ENCODE measurements at regions not wholly inside any gene's neighbourhood (a gene's known extent, or its start where the extent isn't known, plus 50 kb on each side); places are given as distances from the start of the nearest gene placed in this dataset.

DNA sequence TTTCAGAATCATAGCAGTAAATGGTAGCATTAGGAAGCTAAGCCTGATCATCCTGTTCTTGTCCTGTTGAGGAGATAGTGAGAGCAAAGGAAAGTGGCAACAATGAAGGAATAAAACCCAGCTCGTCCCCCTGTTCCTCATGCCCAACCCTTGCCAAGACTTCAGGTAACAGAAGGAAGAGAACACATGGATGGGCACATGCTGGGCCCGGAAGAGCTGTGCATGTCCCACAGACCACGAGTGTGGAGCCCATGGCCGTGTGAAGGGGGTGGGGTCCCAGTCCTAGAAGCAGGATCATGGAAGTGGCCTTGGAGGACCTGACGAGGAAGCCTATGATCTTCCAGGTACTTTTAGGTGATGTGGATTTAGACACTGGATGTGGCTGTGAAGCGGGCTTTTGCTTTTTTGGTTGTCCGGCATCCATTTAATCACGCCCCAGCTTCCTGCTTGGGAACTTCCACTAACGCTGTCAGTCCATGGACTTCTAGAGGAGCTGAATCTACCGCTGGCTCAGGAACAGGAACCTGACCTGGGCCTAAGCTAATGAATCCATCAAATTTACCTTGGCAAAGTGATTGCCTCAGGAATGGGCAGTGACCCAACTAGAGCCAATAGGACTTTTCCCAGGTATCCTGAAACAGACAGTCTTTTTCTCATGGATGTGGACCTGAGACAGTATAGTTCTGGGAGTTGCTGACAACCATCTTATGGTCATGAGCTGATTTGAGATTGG is 79.3 kb upstream of the ARMC2 start:
- ATAC-seq, result no peak
- intact Hi-C loops (cut with micrococcal nuclease), result no loop called here
- DNase-seq, result no peak

- no peak for ATAC-seq
- no peak for DNase-seq
- intact Hi-C loops (cut with micrococcal nuclease), result no loop called here
Observed at GRCh38 chr6:108771421-108771820, 76.8 kb upstream of the ARMC2 start.

DNA sequence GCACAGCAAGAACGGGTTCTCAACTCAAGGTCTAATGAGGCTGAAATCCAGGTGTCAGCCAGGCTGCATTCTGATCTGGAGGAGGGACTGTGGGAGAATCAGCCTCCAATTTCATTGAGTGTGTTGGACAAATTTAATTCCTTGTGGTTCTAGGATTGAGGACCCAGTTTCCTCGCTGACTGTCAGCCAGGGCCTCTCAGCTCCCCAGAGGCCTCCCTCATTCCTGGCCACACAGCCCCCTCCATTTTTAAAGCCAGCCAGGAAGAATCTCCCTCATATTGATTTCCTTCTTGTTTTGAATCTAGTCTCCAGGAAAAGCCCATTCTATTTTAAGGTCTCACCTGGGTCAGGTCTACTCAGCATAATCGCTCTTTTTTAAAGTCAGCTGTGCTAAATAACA is 73.7 kb upstream of the ARMC2 start:
- ATAC-seq, result no peak
- intact Hi-C loops (cut with micrococcal nuclease), result no loop called here

GRCh38 chr6:108777536-108777935 is 70.7 kb upstream of the ARMC2 start:
- ATAC-seq (no peak), DNase-seq (no peak)
- intact Hi-C loops (cut with micrococcal nuclease), result no loop called here

More for the DNA sequence above, 73.7 kb upstream of the ARMC2 start:
- DNase-seq, result no peak

- ATAC-seq (no peak), DNase-seq (no peak)
- intact Hi-C loops (cut with micrococcal nuclease), result no loop called here
Observed at GRCh38 chr6:108778421-108779186, 69.6 kb upstream of the ARMC2 start.

DNA sequence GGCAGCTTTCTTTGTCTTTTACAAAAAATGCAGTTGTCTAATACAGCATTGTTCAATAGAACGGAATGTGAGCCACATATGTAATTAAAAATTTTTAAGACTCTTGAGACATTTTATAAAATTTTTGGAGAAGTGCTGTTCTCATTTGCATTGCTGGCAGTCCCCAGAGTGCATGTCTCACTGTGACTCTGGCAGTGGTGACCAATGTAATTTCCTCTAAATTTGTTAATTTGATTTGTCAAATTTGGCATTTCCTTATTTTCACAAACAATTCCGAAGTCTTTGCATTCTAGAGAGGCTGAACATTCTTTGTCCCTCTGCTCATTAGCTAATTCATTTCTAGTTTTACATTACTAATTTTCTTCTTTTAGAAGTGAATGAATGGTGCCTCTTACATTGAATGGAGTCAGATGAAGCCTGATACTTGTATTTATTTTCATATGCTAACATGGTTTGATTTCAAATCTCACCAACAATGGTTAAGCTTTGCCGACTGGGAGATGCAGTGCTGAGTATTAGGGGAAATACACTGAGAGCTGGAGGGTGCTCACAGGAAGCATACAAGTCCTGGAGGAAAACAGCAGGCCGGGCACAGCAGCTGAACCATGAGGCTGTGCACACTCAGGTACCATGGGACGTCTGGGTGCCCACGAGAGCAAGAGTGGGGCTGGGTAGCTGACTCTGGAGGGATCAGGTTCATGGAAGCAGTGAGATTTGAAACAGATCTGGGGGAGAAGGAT is 68.5 kb upstream of the ARMC2 start:
- intact Hi-C loops (cut with micrococcal nuclease), result loop anchor here (5.0 kb wide), 1 partner anchor 222 kb away; no protein-coding TSS in a partner anchor
- no peak for DNase-seq
- ATAC-seq, result no peak

DNA sequence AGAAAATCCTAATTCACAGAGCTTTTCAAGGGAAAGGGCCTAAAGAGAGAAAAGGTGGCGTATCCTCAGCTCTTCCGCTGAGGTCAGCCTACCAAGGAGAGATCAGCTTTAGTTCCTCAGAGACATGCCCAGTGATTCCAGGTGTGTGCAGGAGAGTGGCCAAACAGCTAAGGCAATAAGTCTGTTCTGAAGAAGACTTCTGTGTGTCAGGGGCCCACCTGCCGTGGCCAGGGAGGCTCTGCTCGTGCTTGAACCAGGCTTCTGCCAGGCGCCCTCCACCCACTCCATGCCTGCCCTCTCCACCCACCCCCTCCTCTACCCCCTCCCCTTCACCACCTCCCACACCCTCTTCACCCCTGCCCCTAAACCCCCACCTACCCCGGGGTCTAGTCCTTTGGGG is 67.4 kb upstream of the ARMC2 start:
- ATAC-seq (no peak), DNase-seq (no peak)
- intact Hi-C loops (cut with micrococcal nuclease), result loop anchor here (5.0 kb wide), 1 partner anchor 223 kb away; no protein-coding TSS in a partner anchor

DNA sequence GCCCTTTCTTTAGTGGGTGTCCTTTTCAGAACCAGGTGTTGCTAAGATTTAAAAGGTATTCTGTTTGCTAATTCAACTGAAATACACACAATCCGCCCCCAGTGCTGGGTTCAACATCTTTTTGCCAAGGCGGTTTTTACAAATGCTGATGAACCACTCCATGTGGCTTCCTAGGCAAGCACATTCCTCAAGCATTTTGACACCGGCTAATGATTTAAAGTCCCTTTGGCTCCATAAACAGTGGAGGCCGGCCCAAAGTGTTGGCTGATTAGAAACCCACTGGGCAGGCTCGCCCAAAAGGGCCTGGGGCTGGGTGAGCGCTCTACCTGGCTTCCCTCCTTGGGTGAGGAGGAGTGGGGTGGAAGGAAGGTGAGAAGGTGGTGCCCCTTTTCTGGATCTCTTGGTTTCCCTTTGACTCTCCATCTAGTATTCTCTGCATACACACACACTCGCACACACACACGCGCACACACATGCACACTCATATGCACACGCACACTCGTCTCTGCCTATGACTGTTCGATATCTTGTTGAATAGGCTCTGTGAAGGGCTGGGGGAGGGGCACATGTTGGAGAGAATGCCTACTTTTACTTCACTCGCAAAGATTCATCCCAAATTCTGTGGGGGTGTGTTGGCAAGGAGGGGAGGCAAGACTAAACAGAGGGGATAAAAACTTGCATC is 66.7 kb upstream of the ARMC2 start:
- peak; percentile 43 for ATAC-seq
- intact Hi-C loops (cut with micrococcal nuclease), result loop anchor here (5.0 kb wide), 1 partner anchor 224 kb away; no protein-coding TSS in a partner anchor
- no peak for DNase-seq

DNA sequence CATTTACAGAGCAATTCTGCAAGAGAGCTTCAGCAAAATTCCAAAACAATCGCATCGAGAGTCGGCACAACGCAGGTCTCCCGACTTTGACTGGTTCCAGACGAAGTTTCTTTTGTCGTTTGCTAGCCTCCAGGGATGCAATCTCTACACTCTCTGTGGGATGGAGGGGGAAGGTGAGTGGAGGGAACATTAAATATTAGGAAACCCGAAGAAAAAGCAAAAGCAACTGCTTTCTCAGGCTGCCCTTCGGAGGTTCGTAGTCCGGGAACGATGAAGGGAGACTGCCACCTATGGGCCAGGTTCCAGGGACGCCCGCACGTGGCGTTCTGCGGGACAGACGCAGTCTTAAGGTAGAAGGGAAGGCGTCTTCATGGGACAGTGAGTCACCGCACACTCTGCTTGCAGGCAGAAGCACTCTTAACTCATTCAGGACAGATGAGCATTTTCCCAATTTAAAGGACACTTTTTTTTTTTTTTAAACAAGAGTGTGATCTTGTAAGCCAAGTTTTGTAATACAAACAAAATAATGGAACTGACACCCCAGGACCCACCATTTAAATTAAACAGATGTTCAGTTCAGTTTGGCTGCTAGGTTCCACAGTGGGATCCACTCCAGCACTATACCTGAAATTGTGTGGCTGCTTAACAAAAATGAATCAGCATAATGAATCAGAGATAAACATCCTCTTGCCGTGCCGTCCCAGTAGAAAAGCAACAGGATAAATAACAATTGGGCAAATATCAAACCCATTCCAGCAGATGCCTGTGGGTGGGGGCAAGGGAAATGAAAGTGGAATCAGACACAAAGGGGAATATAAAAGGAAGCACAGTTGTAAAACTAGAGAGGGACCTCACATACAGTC is 65.8 kb upstream of the ARMC2 start:
- DNase-seq (peak; percentile 87), ATAC-seq (peak; percentile 95)
- intact Hi-C loops (cut with micrococcal nuclease), result loop anchor here (5.0 kb wide), 1 partner anchor 225 kb away; no protein-coding TSS in a partner anchor

- intact Hi-C loops (cut with micrococcal nuclease), result loop anchor here (5.0 kb wide), 1 partner anchor 243 kb away; no protein-coding TSS in a partner anchor
- DNase-seq, result no peak
- ATAC-seq, result no peak
Observed at GRCh38 chr6:108785653-108786052, 62.6 kb upstream of the ARMC2 start.

DNA sequence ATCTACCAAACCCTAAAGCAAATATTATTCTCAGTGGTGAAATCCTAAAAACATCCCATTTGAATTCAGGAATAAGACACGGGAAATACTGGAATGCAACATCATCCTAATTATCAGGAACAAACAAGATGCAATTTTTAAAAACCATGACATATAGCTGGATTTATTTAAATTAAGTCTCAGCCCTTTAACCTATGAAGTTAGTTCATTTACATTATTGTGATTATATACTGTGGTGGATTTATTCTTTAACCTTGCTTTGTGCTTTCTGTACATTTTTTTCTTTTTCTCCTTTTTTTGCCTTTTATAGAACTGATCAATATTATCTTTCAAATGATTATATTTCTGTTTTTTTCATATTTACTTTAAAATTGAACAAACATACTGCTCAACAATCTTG is 59.8 kb upstream of the ARMC2 start:
- ATAC-seq (no peak), DNase-seq (no peak)
- intact Hi-C loops (cut with micrococcal nuclease), result loop anchor here (5.0 kb wide), 1 partner anchor 246 kb away; no protein-coding TSS in a partner anchor

DNA sequence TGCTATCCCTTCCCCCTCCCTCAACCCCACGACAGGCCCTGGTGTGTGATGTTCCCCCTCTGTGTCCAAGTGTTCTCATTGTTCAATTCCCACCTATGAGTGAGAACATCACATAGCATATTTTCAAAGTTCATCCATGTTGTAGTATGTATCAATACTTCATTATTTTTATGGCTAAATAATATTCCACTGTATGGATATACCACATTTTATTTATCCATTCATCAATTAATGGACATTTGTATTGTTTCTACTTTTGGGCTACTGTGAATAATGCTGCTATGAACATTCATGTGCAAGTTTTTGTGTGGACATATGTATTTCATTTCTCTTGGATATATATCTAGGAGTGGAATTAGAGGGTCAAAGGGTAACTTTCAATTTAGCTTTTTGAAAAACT is 58.7 kb upstream of the ARMC2 start:
- intact Hi-C loops (cut with micrococcal nuclease), result loop anchor here (5.0 kb wide), 1 partner anchor 247 kb away; no protein-coding TSS in a partner anchor
- ATAC-seq, result no peak
- no peak for DNase-seq

DNA sequence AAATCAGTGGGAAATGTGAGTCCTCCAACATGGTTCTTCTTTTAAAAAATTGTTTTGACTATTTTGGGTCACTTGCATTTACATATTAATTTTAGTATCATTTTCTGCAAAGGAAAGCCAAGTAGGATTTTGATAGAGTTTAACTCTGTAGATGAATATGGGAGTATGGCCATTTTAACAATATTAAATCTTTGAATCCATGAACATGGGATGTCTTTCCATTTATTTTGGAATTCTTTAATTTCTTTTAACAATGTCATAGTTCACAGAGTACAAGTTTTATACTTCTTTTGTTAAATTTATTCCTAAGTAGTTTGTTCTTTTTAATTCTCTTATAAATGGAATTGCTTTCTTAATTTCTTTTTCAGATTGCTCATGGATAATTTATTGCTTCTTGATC is 56.5 kb upstream of the ARMC2 start:
- ATAC-seq, result no peak
- no peak for DNase-seq
- intact Hi-C loops (cut with micrococcal nuclease), result loop anchor here (5.0 kb wide), 1 partner anchor 684 kb away; no protein-coding TSS in a partner anchor

GRCh38 chr6:108793516-108794251 is 54.5 kb upstream of the ARMC2 start:
- intact Hi-C loops (cut with micrococcal nuclease), result loop anchor here (5.0 kb wide), 1 partner anchor 686 kb away; no protein-coding TSS in a partner anchor
- no peak for ATAC-seq
- no peak for DNase-seq

DNA sequence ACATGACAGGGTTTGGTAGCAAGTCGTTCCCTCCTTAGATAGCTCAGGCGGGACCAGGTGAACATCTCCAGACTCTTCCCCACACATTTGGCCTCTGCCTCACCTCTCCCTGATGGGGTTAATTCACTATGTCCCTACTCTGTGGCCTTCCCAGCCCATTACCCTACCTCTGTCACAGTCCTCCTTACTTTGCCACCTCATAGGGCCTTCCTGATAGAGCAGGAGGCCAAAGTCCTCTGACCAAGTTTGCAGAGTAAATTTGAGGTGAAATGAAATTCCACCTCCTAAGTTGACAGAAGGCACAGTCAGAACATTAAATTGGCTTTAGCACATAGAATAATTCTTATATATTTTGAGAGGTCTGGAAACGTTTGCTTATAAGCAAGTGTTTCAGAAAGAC is 53.1 kb upstream of the ARMC2 start:
- intact Hi-C loops (cut with micrococcal nuclease), result no loop called here
- ATAC-seq (no peak), DNase-seq (no peak)

DNA sequence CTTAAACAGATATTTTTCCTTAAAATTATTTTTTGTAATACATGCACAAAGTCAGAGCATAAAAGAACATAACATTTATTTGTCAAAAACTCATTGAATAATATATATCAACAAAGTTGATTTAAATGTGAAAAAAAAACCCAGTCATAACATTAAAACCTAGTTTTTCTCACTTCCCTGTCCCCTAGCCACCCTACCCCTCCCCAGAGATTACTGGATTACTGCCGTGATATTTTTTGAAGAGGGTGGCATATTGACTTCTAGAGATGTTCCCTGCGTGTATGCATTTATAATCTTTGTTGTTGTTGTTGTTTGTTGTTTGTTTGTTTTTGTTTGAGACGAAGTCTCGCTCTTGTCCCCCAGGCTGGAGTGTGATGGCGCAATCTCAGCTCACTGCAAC is 52.4 kb upstream of the ARMC2 start:
- DNase-seq (no peak), ATAC-seq (no peak)
- intact Hi-C loops (cut with micrococcal nuclease), result no loop called here

- DNase-seq, result no peak
- no peak for ATAC-seq
- intact Hi-C loops (cut with micrococcal nuclease), result no loop called here
Observed at GRCh38 chr6:108796875-108797274, 51.3 kb upstream of the ARMC2 start.
